B cell (primary cell): ENCODE measurements at regions not wholly inside any gene's neighbourhood (a gene's known extent, or its start where the extent isn't known, plus 50 kb on each side); places are given as distances from the start of the nearest gene placed in this dataset.

Source experiments
- ATAC-seq: fragments of 200-7000 bp; cut with Tn5 transposase; one replicate; pipeline ENCODE4 v1.10.0; 2021; ENCODE audit warnings: low read depth, mild to moderate bottlenecking, moderate number of reproducible peaks, moderate library complexity
- CTCF ChIA-PET: fragments of 350-600 bp; sonication (Branson Sonifier 250); formaldehyde crosslinking; loops from one replicate; lab custom pipeline; 2021; ENCODE audit warnings: antibody characterized with exemption, inconsistent platforms; lab: Charles Lee
- POLR2A ChIA-PET: fragments of 350-600 bp; sonication (Branson Sonifier 250); formaldehyde crosslinking; loops from one replicate; lab custom pipeline; 2021; ENCODE audit warnings: antibody characterized with exemption; lab: Charles Lee
- DNase-seq: peaks from one replicate; pipeline ENCODE4 v3.0.0; 2013
- H2AFZ ChIP-seq: 2 replicates; pipeline ENCODE4 v1.6.1; 2012; ENCODE audit warnings: mild to moderate bottlenecking, low read depth, low read length; ENCODE audit not compliant: insufficient read depth, poor library complexity, severe bottlenecking
- H3K27ac ChIP-seq, 2 donors: 1 replicate in 1 of 2; 2 replicates in 1 of 2; pipeline ENCODE4 v1.5.1; 2012 to 2013; ENCODE audit warnings: low read length in 2 of 2, mild to moderate bottlenecking in 2 of 2, moderate library complexity in 1 of 2
- H3K27me3 ChIP-seq, 4 experiments: fragments of 200-600 bp in 1 of 4; sonication (generic) in 1 of 4; replicated peaks in 1 of 4; 1 replicate in 2 of 4; 2 replicates in 2 of 4; pipeline versions ENCODE4 v1.6.1 to v1.7.0; 2013 to 2016; ENCODE audit warnings: low read length in 3 of 4, mild to moderate bottlenecking in 2 of 4, mixed read lengths in 1 of 4, moderate library complexity in 1 of 4; ENCODE audit not compliant: insufficient read depth in 4 of 4, control insufficient read depth in 3 of 4; ENCODE audit errors: control extremely low read depth in 1 of 4
- H3K36me3 ChIP-seq, 2 experiments: replicated peaks in 1 of 2; 1 replicate in 1 of 2; 2 replicates in 1 of 2; pipeline versions ENCODE4 v1.6.1 to v1.7.1; 2013; ENCODE audit warnings: low read length in 1 of 2; ENCODE audit not compliant: insufficient read depth in 2 of 2, control insufficient read depth in 1 of 2; ENCODE audit errors: control extremely low read depth in 1 of 2, extremely low read depth in 1 of 2
- H3K4me1 ChIP-seq, 2 donors: fragments of 200-600 bp in 1 of 2; sonication (generic) in 1 of 2; 1 replicate in 1 of 2; 2 replicates in 1 of 2; pipeline versions ENCODE4 v1.5.1 to v1.6.1; 2013 to 2017; ENCODE audit warnings: low read length in 2 of 2; ENCODE audit not compliant: control insufficient read depth in 2 of 2, insufficient read depth in 2 of 2
- H3K4me2 ChIP-seq: replicated peaks from 2 replicates; pipeline ENCODE3; 2012; ENCODE audit warnings: mild to moderate bottlenecking, low read depth, low read length; ENCODE audit not compliant: poor library complexity, severe bottlenecking
- H3K4me3 ChIP-seq, 5 experiments: fragments of 200-600 bp in 1 of 5; sonication (generic) in 1 of 5; 1 replicate in 3 of 5; 2 replicates in 2 of 5; pipeline versions ENCODE4 v1.5.1 to v1.7.0; 2011 to 2016; ENCODE audit warnings: low read length in 4 of 5, mild to moderate bottlenecking in 4 of 5, low read depth in 2 of 5, control low read depth in 1 of 5, moderate library complexity in 1 of 5; ENCODE audit not compliant: insufficient read depth in 1 of 5; ENCODE audit errors: control extremely low read depth in 1 of 5, extremely low read depth in 1 of 5
- H3K79me2 ChIP-seq: fragments of 200-600 bp; sonication (generic); one replicate; pipeline ENCODE4 v1.6.0; 2016; ENCODE audit warnings: low read length; ENCODE audit not compliant: control insufficient read depth, insufficient read depth
- H3K9ac ChIP-seq: fragments of 200-600 bp; sonication (generic); 2 replicates; pipeline ENCODE4 v1.6.1; 2017; ENCODE audit warnings: mild to moderate bottlenecking, low read length, moderate library complexity
- H3K9me3 ChIP-seq, 3 donors: one replicate each; pipeline versions ENCODE4 v1.6.1 to v1.7.1; 2013; ENCODE audit warnings: low read length in 2 of 3; ENCODE audit not compliant: control insufficient read depth in 2 of 3, insufficient read depth in 1 of 3; ENCODE audit errors: control extremely low read depth in 1 of 3
- H4K20me1 ChIP-seq: 2 replicates; pipeline ENCODE4 v1.6.0; 2012; ENCODE audit warnings: mild to moderate bottlenecking, low read length; ENCODE audit not compliant: insufficient read depth, control insufficient read depth, poor library complexity, severe bottlenecking
- H3K27ac Mint-ChIP-seq: one replicate; pipeline ENCODE4 v1.8.0; 2021; ENCODE audit warnings: mixed read lengths
- H3K27me3 Mint-ChIP-seq: one replicate; pipeline ENCODE4 v1.8.0; 2021; ENCODE audit warnings: mixed read lengths
- H3K4me1 Mint-ChIP-seq: one replicate; pipeline ENCODE4 v1.8.0; 2021; ENCODE audit warnings: mixed read lengths
- H3K4me3 Mint-ChIP-seq: one replicate; pipeline ENCODE4 v1.8.0; 2021; ENCODE audit warnings: mixed read lengths
- H3K9me3 Mint-ChIP-seq: one replicate; pipeline ENCODE4 v1.8.0; 2022; ENCODE audit warnings: mixed read lengths; ENCODE audit not compliant: insufficient read depth
- EZH2 ChIP-seq: IDR thresholded peaks from 2 replicates; pipeline ENCODE4 v1.6.1; 2012; ENCODE audit warnings: borderline replicate concordance, low read depth, mild to moderate bottlenecking, moderate library complexity, low read length; ENCODE audit not compliant: insufficient read depth, poor library complexity, severe bottlenecking
- WGBS: methylation state at CpG from one replicate; pipeline ENCODE4 v1.1.5; 2013; ENCODE audit warnings: missing lambda C conversion rate; ENCODE audit not compliant: insufficient coverage; 5-methylcytosine and 5-hydroxymethylcytosine counted together
- intact Hi-C: fragments of 100-400 bp; cut with micrococcal nuclease; formaldehyde crosslinking; loops from one replicate; pipeline ENCODE4 v1.10.0; 2022
- TF ChIP-seq, protein P1 (sequence below): fragments of 200-600 bp; IDR thresholded peaks from one replicate; pipeline ENCODE4 v1.8.0; 2022; ENCODE audit warnings: antibody characterized with exemption, mild to moderate bottlenecking

DNA sequence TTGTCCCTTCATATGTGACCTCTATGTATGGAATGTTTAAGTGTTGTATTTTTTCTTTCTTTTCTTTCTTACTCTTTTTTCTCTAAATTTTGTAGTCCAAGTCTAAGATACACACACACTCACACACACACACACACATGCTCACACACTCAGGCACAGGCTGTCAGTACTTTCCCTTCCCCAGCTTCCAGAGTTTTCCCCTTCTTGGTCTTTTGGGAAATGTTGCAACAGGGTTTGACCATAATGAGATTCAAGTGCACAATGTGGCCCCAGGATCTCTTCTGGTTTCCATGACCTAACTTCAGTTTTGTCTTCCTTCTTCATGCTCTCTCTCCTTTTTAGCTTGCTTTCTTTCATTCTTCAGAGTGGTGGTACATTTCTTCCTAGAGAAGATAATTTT, 289.8 kb upstream of the FOXF1 start:
- Histone ChIP-seq H3K27ac (no peak overlapping the region), H4K20me1 (no peaks in the 10 kb centered on the region), H3K4me2 (no peak overlapping the region), H3K9ac (no peak overlapping the region), H3K27me3 (peaks cover 0 to 15% (median 2%) of the 10 kb centered on the region in 4 experiments), H3K79me2 (no peaks in the 10 kb centered on the region), H2AFZ (no peak overlapping the region), H3K4me3 (no peak overlapping the region), H3K4me1 (no peaks in the 10 kb centered on the region), H3K9me3 (peaks cover 0 to 3% (median 0%) of the 10 kb centered on the region in 3 donors), H3K36me3 (no peaks in the 10 kb centered on the region)
- Mint-ChIP-seq H3K27ac (no peak overlapping the region), H3K9me3 (no peaks in the 10 kb centered on the region), H3K4me1 (peaks cover 2% of the 10 kb centered on the region), H3K4me3 (no peak overlapping the region), H3K27me3 (peaks cover 23% of the 10 kb centered on the region)
- ATAC-seq (no peak), DNase-seq (no peak)
- TF ChIP-seq, protein P1, sequence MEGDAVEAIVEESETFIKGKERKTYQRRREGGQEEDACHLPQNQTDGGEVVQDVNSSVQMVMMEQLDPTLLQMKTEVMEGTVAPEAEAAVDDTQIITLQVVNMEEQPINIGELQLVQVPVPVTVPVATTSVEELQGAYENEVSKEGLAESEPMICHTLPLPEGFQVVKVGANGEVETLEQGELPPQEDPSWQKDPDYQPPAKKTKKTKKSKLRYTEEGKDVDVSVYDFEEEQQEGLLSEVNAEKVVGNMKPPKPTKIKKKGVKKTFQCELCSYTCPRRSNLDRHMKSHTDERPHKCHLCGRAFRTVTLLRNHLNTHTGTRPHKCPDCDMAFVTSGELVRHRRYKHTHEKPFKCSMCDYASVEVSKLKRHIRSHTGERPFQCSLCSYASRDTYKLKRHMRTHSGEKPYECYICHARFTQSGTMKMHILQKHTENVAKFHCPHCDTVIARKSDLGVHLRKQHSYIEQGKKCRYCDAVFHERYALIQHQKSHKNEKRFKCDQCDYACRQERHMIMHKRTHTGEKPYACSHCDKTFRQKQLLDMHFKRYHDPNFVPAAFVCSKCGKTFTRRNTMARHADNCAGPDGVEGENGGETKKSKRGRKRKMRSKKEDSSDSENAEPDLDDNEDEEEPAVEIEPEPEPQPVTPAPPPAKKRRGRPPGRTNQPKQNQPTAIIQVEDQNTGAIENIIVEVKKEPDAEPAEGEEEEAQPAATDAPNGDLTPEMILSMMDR: no peak
- TF ChIP-seq EZH2: no peak
- intact Hi-C loops: no loop called here
- ChIA-PET POLR2A (no interaction called here), CTCF (no interaction called here)

DNA sequence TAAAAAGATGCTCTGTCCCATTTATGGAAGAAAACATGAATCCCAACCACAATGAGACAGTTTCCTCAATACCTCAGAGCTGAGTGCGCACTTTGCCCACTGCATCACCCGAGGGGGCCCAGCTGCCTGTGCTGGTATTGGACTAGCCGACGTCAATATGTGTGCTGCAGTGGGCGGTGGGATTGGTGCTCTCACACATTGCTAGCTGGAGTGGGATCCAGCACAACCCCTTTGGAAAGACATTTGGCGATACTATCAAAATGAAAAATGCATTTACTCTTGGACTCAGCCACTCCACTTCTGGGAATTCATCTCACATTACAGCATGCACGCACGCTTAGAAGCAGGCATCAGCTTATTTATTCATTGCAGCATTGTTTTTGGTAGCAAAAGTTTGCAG, 289.2 kb upstream of the FOXF1 start:
- Histone ChIP-seq H3K79me2 (no peaks in the 10 kb centered on the region), H2AFZ (no peak overlapping the region), H3K27me3 (peaks cover 0 to 15% (median 2%) of the 10 kb centered on the region in 4 experiments), H3K9ac (no peak overlapping the region), H3K9me3 (peaks cover 0 to 3% (median 0%) of the 10 kb centered on the region in 3 donors), H3K4me3 (no peak overlapping the region), H3K36me3 (no peaks in the 10 kb centered on the region), H4K20me1 (no peaks in the 10 kb centered on the region), H3K27ac (no peak overlapping the region), H3K4me1 (no peaks in the 10 kb centered on the region), H3K4me2 (no peak overlapping the region)
- ATAC-seq: no peak
- H3K27me3 Mint-ChIP-seq: peaks cover 23% of the 10 kb centered on the region
- no peaks in the 10 kb centered on the region for H3K9me3 Mint-ChIP-seq
- WGBS: 94% methylated on average over 5 of the region's 8 CpGs
- ChIA-PET CTCF (no interaction called here), POLR2A (no interaction called here)
- TF ChIP-seq, protein P1: no peak
- TF ChIP-seq EZH2: no peak
- H3K27ac Mint-ChIP-seq: no peak overlapping the region
- H3K4me3 Mint-ChIP-seq: no peak overlapping the region
- no peak for DNase-seq
- no peaks in the 10 kb centered on the region for H3K4me1 Mint-ChIP-seq
- intact Hi-C loops: no loop called here
